HG03175 (cell line): ENCODE measurements at regions not wholly inside any gene's neighbourhood (a gene's known extent, or its start where the extent isn't known, plus 50 kb on each side); places are given as distances from the start of the nearest gene placed in this dataset.
"Not testable (repeated sequence)": the region's sequence is repeated elsewhere in the genome, so short reads cannot be mapped to it uniquely, and the experiment has no call there.

Experiments
- ATAC-seq: cut with Tn5 transposase; IDR thresholded peaks from one replicate; pipeline ENCODE4 v1.9.1; 2021; ENCODE audit warnings: mild to moderate bottlenecking, moderate library complexity; ENCODE audit not compliant: unreplicated experiment

DNA sequence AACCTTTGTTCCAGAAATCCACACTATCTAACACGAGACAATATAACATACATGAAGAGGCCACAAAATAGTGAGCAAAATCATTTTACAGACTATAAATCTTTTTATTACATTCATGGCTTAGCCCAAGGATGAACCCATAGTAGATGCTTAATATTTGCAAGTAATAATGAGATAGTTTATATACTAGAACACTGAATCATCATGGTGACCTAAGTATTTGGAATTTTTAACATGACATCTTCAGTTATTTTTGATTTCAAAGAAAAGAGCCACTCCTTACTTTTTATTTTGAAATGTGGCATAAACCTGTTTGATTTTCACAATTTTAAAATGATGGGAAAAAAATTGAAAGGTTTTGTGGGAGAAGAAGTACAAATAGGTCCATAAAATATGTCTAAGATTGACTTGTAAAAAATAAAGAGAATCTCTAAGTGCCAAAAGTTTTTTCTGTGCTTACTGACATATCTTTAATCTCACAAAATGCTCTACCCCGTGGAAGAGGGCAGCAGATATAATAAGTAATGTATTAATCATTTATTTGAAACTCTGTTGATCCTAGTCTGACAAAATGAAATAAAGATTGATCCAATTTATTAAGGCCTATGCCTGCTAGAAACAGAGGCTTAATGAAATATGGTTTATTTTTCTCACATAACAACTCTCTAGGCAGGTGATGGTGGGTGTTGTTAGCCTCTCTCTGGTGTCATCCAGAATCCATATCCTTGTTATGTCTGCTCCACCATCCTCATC, 224.5 kb upstream of the CENPE start:
- no peak for ATAC-seq

DNA sequence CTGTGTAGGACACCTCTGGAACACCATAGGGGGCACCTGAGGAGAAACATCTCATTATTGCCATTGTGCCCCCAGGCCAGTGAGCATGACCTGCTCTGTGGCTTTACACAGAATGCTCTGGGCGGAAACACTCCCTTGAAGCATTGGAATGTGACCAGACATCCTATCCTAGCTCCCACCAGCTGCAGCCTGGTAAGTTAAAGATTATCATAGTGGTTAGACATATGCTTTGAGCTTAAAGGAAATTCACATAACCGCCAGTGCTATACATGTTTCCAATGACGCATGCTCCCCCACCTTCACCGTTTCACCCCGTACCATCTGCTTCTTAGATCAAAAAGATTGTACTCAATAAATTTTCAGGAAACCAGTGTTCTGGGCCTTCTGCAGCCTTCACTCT, 217.7 kb upstream of the CENPE start:
- no peak for ATAC-seq

GRCh38 chr4:103412646-103413045, 214.5 kb upstream of the CENPE start:
- ATAC-seq, result not testable (repeated sequence)

DNA sequence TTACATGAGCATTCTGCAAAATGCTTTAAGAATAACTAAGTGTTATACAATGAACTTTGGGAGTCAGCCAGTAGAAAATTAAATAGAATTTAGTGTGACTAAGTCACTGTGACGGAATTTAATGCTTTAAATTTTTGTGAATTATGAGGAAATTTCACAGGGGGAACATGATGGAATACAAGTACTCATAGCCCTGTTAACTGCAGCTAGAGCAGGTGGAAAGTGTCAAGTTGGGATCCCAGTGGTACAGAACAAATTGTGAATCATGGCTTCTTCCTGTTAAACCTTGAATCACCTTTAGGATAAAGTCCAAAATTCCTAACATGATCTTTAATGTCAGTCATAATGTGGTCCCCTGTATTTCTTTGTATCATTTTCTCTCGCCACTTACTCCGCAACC, 212.2 kb upstream of the CENPE start:
- no peak for ATAC-seq

DNA sequence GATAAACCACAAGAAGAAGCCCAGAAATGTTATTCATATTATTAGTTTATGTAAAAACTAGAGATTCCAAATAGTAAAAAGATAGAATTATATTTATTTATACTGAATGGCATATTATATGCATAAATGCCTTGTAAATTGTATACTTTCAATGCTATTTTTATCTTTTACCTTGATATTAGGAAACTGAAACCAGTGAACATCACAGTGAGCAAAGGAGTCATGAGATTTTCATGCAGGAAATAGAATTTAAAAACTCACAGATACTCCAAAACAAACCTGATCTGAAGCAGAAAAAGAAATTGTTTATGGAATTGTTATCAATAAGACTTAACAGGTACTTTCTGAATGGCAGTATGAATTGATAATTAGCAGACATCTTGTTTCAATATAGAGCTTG, 207.3 kb upstream of the CENPE start:
- peak; percentile 55 for ATAC-seq

DNA sequence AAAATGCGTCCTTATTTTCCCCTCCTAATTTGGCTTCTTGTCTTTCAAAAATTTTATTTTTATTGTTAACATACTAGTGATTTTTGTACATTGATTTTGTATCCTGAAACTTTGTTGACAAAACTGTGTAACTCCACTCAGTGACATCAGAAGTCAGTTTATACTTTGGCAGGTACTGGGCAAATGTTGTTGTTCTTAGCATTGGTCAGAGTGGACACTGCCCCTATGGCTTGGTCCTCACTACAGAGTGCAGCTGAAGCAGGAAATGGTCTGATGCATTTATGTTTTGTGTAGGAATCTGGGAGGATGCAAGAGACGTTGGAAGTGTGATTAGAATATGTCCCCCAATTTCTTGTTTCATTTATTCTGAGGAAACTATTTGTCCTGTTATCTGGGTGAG, 205.5 kb upstream of the CENPE start:
- no peak for ATAC-seq

- no peak for ATAC-seq
These were observed 204.1 kb upstream of the CENPE start for GRCh38 chr4:103402198-103402597.

- ATAC-seq, result peak; percentile 67
These were observed 202.3 kb upstream of the CENPE start for GRCh38 chr4:103400405-103400804.

DNA sequence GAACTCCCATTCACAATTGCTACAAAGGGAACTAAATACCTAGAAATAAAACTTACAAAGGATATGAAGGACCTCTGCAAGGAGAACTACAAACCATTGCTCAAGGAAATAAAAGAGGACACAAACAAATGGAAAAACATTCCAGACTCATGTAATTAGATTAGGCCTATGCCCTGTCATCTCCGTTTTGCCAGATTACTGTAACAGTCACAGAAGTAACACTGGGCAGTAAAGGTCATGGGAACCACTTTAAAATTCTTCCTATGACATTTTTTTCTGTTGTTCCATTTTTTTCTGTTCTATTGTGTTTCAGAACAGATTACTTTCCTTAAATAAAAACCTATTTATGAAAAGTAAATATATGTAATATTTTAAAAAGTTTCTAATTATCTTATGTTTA, 199.4 kb upstream of the CENPE start:
- ATAC-seq, result no peak

GRCh38 chr4:103387508-103388011, 189.4 kb upstream of the CENPE start:
- not testable (repeated sequence) for ATAC-seq

DNA sequence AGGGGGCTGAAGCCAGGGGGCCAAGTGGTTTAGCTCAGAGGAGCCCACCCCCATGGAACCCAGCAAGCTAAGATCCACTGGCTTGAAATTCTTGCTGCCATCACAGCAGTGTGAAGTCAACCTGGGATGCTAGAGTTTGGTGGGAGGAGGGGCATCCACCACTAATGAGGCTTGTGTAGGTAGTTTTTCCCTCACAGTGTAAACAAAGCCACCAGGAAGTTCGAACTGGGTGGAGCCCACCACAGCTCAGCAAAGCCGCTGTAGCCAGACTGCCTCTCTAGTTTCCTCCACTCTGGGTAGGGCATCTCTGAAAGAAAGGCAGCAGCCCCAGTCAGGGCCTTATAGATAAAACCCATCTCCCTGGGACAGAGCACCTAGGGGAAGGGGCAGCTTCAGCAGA, 187.4 kb upstream of the CENPE start:
- ATAC-seq, result not testable (repeated sequence)

GRCh38 chr4:103375278-103375677, 177.1 kb upstream of the CENPE start:
- ATAC-seq, result no peak

DNA sequence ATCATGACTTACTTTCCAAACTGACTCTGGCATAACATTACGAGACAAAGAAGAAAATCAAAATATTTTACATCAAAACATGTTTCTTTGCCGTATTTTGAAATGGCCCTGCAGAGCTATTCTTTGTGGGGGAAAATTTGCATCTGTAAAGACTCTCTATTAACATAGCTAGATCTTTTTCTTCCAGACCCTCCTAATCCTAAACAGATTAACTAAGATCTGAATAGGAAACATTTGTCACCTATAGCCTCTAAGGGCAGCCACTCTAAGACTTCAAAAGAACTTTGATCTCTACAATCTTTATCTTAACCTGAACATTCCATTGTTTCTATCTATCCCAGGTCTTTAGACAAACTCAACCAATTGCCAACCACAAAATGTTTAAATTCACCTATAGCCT, 176.6 kb upstream of the CENPE start:
- no peak for ATAC-seq

GRCh38 chr4:103374306-103374705, 176.2 kb upstream of the CENPE start:
- ATAC-seq, result no peak

DNA sequence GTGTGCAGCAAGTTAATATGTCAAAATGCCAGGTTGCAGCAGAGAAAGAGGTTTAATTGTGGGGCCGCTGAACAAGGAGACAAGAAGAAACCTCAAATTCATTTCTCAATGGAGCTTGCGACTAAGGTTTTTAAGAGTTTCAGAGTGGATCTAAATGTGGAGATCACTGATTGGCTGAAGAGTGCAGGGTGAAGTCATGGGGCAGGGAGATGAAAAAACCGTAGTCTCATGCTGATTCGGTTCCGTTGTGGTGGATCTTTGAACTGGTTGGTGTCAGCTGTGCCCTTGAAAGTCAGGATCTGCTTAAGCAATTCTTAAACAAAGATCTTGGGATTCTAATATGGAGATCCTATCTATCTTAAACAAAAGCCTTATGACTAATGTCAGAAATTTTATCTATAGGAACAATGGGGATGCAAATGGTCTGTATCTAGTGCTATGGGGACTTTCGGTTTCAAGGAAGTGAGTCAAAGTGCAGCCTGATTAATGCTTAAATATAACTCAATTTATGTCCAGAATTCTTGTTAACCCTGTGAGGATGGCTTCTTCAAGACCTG, 173.9 kb upstream of the CENPE start:
- no peak for ATAC-seq

DNA sequence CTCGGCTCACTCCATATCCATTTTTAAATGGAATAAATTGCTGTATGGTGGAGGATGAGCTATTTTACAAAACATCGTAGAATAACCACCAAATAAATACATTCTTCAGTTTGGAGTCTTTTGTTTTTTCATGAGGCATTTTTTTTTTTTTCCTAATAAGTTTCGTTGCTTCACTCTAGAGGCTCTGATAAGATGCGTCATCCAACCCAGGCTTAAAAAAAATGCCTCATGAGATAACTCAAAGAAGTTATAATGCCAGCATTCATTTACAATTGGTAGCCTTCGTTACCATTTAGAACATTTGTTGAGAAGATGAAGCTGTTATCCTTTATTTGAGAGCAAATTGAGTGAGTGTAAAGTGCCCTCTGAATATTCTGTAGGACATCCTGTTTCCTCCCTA, 172.2 kb upstream of the CENPE start:
- no peak for ATAC-seq

- no peak for ATAC-seq
These were observed 167.1 kb upstream of the CENPE start for GRCh38 chr4:103365285-103365684.

DNA sequence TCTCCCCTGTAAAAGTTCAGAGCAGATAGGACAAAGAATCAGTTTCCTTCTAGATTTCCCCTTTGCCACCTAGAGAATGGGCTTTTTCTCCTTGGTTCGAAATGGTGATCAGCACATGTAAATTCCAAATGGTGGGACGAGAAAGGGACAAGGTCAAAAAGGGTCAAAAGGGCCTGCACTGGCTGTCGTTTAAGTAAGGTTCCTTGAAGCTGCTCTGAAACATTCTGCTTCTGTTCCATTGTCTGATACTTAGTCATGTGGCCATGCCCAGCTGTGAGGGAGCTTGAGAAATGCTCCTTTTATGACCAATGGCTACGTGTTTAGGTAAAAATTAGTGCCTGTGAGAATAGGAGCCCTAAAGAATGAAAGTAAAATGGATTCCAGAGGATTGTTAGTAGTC, 165.9 kb upstream of the CENPE start:
- no peak for ATAC-seq

DNA sequence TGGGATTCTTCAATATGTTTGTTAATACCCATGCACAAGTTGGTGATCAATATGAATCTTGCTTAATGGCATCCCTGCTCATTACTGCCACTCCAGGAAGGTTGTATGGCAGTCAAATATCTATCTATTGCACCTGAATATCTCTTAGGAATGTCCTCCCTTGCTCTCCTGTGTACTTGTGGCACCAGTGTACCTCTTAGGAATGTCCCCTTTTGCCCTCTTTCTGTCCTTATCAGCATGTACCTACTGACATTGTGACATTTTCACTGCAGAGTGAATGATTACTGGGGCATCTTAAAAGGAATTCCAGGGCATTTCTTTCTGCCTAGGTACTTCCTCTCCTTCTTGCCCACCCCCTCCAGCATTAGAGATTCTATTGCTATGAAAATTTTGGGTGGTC, 163.8 kb upstream of the CENPE start:
- no peak for ATAC-seq

- ATAC-seq, result no peak
These were observed 161.8 kb upstream of the CENPE start for GRCh38 chr4:103359900-103360299.

DNA sequence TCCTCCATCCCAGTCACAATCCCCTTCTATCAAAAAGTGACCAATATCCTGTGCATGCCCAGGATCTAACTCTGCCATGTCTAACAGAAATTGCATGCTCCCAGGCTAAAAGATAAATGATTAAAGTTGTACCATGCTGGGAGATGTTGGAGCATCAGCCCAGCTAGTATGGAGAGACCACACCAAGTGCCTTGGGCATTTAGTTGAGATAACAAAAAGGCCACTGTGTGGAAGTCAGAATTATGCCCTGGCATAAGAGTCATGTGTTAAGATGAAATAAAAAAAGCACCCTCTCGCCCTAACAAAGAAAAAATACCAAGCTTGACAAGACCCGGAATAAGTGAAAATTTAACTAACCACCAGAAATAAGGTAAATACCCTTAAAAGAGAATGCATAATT, 155.9 kb upstream of the CENPE start:
- no peak for ATAC-seq

- no peak for ATAC-seq
These were observed 131.5 kb upstream of the CENPE start for GRCh38 chr4:103329642-103330041.

GRCh38 chr4:103324811-103325210, 126.7 kb upstream of the CENPE start:
- no peak for ATAC-seq
